SK-N-SH (cell line): ENCODE measurements at regions not wholly inside any gene's neighbourhood (a gene's known extent, or its start where the extent isn't known, plus 50 kb on each side); places are given as distances from the start of the nearest gene placed in this dataset.

Experiments
- CHD2 ChIP-seq: fragments of 150-350 bp; IDR thresholded peaks from 2 replicates; pipeline ENCODE4 v1.6.1; 2018; ENCODE audit warnings: low read length; ENCODE audit not compliant: partially characterized antibody
- GABPA ChIP-seq: IDR thresholded peaks from 2 replicates; pipeline ENCODE4 v1.4.0; 2012; ENCODE audit warnings: low read depth, mild to moderate bottlenecking
- RAD21 ChIP-seq: IDR thresholded peaks from 2 replicates; pipeline ENCODE4 v1.6.1; 2012; ENCODE audit warnings: mild to moderate bottlenecking, low read length
- TF ChIP-seq, protein P1 (sequence below): IDR thresholded peaks from 2 replicates; pipeline ENCODE4; 2012

DNA sequence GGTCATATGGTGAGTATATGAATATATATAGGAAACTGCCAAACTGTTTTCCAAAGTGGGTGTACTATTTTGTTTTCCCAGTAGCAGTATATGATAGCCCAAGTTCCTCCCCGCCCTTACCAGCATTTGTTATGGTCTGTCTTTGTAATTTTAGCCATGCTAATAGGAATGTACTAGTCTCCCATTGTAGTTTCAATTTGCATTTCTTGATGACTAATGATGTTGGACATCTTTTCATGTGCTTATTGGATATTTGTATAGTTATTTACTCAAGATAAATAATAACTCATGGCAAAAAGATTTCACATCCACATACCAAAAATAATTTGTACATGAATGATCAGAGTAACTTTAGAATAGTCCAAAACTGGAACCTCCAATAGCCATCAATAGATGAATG, 75.3 kb upstream of the SERP2 start:
- no peak for TF ChIP-seq RAD21
- TF ChIP-seq, protein P1, sequence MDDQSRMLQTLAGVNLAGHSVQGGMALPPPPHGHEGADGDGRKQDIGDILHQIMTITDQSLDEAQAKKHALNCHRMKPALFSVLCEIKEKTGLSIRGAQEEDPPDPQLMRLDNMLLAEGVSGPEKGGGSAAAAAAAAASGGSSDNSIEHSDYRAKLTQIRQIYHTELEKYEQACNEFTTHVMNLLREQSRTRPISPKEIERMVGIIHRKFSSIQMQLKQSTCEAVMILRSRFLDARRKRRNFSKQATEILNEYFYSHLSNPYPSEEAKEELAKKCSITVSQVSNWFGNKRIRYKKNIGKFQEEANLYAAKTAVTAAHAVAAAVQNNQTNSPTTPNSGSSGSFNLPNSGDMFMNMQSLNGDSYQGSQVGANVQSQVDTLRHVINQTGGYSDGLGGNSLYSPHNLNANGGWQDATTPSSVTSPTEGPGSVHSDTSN, result no peak
- no peak for TF ChIP-seq GABPA
- TF ChIP-seq CHD2, result no peak
